HG03571 (cell line): ENCODE measurements at regions not wholly inside any gene's neighbourhood (a gene's known extent, or its start where the extent isn't known, plus 50 kb on each side); places are given as distances from the start of the nearest gene placed in this dataset.

ENCODE experiments used
- ATAC-seq: cut with Tn5 transposase; IDR thresholded peaks from one replicate; pipeline ENCODE4 v1.9.1; 2021; ENCODE audit not compliant: unreplicated experiment

GRCh38 chr11:104830508-104830907 lies 67.8 kb downstream of the CASP12 start:
- ATAC-seq: no peak

- ATAC-seq: no peak
These were observed 68.2 kb downstream of the CASP12 start for GRCh38 chr11:104830080-104830479.

GRCh38 chr11:104826772-104827171 lies 71.5 kb downstream of the CASP12 start:
- ATAC-seq: no peak

GRCh38 chr11:104823657-104824056 lies 74.6 kb downstream of the CASP12 start:
- ATAC-seq: no peak

GRCh38 chr11:104820431-104820830 lies 77.8 kb downstream of the CASP12 start:
- no peak for ATAC-seq

- no peak for ATAC-seq
These were observed 78.7 kb downstream of the CASP12 start for GRCh38 chr11:104819603-104820002.

GRCh38 chr11:104819107-104819506 lies 79.2 kb downstream of the CASP12 start:
- no peak for ATAC-seq

GRCh38 chr11:104817973-104818372 lies 80.3 kb downstream of the CASP12 start:
- ATAC-seq: no peak

- no peak for ATAC-seq
These were observed 84.7 kb downstream of the CASP12 start for GRCh38 chr11:104813532-104813931.

GRCh38 chr11:104812103-104812788 lies 86.0 kb downstream of the CASP12 start:
- ATAC-seq: no peak

GRCh38 chr11:104803776-104804175 lies 94.5 kb downstream of the CASP12 start:
- ATAC-seq: no peak

- peak; percentile 72 for ATAC-seq
These were observed 99.0 kb downstream of the CASP12 start for GRCh38 chr11:104799251-104799650.

GRCh38 chr11:104798789-104799188 lies 99.5 kb downstream of the CASP12 start:
- no peak for ATAC-seq

GRCh38 chr11:104796301-104796700 lies 102.0 kb downstream of the CASP12 start:
- no peak for ATAC-seq

- no peak for ATAC-seq
These were observed 102.6 kb downstream of the CASP12 start for GRCh38 chr11:104795501-104796213.

GRCh38 chr11:104792861-104793260 lies 105.4 kb downstream of the CASP12 start:
- ATAC-seq: no peak

- ATAC-seq: no peak
These were observed 106.4 kb downstream of the CASP12 start for GRCh38 chr11:104791896-104792295.

- no peak for ATAC-seq
These were observed 113.4 kb downstream of the CASP12 start for GRCh38 chr11:104784684-104785460.

GRCh38 chr11:104783241-104783640 lies 115.0 kb downstream of the CASP12 start:
- ATAC-seq: no peak

- ATAC-seq: no peak
These were observed 115.9 kb downstream of the CASP12 start for GRCh38 chr11:104782377-104782754.

GRCh38 chr11:104781719-104782376 lies 116.4 kb downstream of the CASP12 start:
- no peak for ATAC-seq
